ENCODE measurements at regions not wholly inside any gene's neighbourhood (a gene's known extent, or its start where the extent isn't known, plus 50 kb on each side); places are given as distances from the start of the nearest gene placed in this dataset.

DNA sequence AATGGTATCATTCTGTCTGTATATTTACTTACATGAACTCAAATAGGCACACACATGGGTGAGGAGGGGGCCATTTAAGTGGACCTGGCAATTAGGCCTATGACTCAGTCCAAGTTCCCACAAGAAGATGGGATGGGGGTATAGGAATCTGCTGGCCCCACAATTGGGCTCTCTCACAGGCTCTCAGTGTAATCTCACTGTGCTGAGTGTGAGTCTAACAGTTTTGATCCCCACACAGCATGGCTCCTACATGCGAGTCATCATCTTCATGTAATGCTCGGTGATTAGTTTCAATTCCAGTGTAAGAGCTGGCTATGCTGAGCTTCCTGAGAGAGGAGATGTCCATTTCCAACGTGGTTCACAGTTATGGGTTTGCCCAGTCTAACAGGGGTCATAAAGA lies 114.0 kb downstream of the GATA6 start:
- no peak for TF ChIP-seq CTCF (IDR thresholded peaks at IDR 0.05; ENCODE audit: insufficient read depth, low read length, severe bottlenecking)

GRCh38 chr18:22283116-22283395 lies 113.7 kb downstream of the GATA6 start:
- DNase-seq (ENCODE audit: low read depth): no peak
- FAIRE-seq: no peak

More for the DNA sequence above, 114.0 kb downstream of the GATA6 start:
- no peak overlapping the region for H3K4me3 ChIP-seq (ENCODE audit: low read depth, low read length)
- H3K36me3 ChIP-seq (ENCODE audit: control insufficient read depth, insufficient read depth, low read length): no peaks in the 10 kb centered on the region
- FAIRE-seq (no peak), DNase-seq (ENCODE audit: low read depth) (peak; percentile 70)
- H3K27me3 ChIP-seq (ENCODE audit: control insufficient read depth, insufficient read depth, low read length): no peaks in the 10 kb centered on the region

GRCh38 chr18:22282311-22283115 lies 113.1 kb downstream of the GATA6 start:
- no peak for TF ChIP-seq CTCF (IDR thresholded peaks at IDR 0.05; ENCODE audit: insufficient read depth, low read length, severe bottlenecking)
- H3K4me3 ChIP-seq (ENCODE audit: low read depth, low read length): no peak overlapping the region
- no peaks in the 10 kb centered on the region for H3K27me3 ChIP-seq (ENCODE audit: control insufficient read depth, insufficient read depth, low read length)
- H3K36me3 ChIP-seq (ENCODE audit: control insufficient read depth, insufficient read depth, low read length): no peaks in the 10 kb centered on the region
- peak; percentile 97 for DNase-seq (ENCODE audit: low read depth)
- FAIRE-seq: no peak

More at GRCh38 chr18:22283116-22283395, 113.7 kb downstream of the GATA6 start:
- Histone ChIP-seq H3K4me3 (ENCODE audit: low read depth, low read length) (no peak overlapping the region), H3K27me3 (ENCODE audit: control insufficient read depth, insufficient read depth, low read length) (no peaks in the 10 kb centered on the region), H3K36me3 (ENCODE audit: control insufficient read depth, insufficient read depth, low read length) (no peaks in the 10 kb centered on the region)
- TF ChIP-seq CTCF (IDR thresholded peaks at IDR 0.05; ENCODE audit: insufficient read depth, low read length, severe bottlenecking): no peak

- DNase-seq (ENCODE audit: low read depth) (no peak), FAIRE-seq (no peak)
- Histone ChIP-seq H3K36me3 (ENCODE audit: control insufficient read depth, insufficient read depth, low read length) (no peaks in the 10 kb centered on the region), H3K27me3 (ENCODE audit: control insufficient read depth, insufficient read depth, low read length) (no peaks in the 10 kb centered on the region), H3K4me3 (ENCODE audit: low read depth, low read length) (no peak overlapping the region)
- TF ChIP-seq CTCF (IDR thresholded peaks at IDR 0.05; ENCODE audit: insufficient read depth, low read length, severe bottlenecking): no peak
Measured at GRCh38 chr18:22280453-22280750, 111.0 kb downstream of the GATA6 start.

- no peaks in the 10 kb centered on the region for H3K27me3 ChIP-seq (ENCODE audit: control insufficient read depth, insufficient read depth, low read length)
- no peak for TF ChIP-seq CTCF (IDR thresholded peaks at IDR 0.05; ENCODE audit: insufficient read depth, low read length, severe bottlenecking)
- H3K4me3 ChIP-seq (ENCODE audit: low read depth, low read length): no peak overlapping the region
- no peaks in the 10 kb centered on the region for H3K36me3 ChIP-seq (ENCODE audit: control insufficient read depth, insufficient read depth, low read length)
- DNase-seq (ENCODE audit: low read depth) (no peak), FAIRE-seq (no peak)
Measured at GRCh38 chr18:22279741-22280452, 110.5 kb downstream of the GATA6 start.

All from bronchial epithelial cell (primary cell).